ENCODE measurements at regions not wholly inside any gene's neighbourhood (a gene's known extent, or its start where the extent isn't known, plus 50 kb on each side); places are given as distances from the start of the nearest gene placed in this dataset.

GRCh38 chr2:118250463-118250862 is 162.2 kb downstream of the INSIG2 start:
- H3F3A ChIP-seq (ENCODE audit: insufficient read depth, low read length, poor library complexity, severe bottlenecking), result no peaks in the 10 kb centered on the region
- no peak overlapping the region for H3K4me2 ChIP-seq (ENCODE audit: low read length)
- H3K27me3 ChIP-seq (ENCODE audit: insufficient read depth, low read depth, low read length), result no peaks in the 10 kb centered on the region
- no peak overlapping the region for H3K4me3 ChIP-seq (ENCODE audit: low read length)
- no peak overlapping the region for H2AFZ ChIP-seq (ENCODE audit: low read depth, low read length)
- TF ChIP-seq CTCF (IDR thresholded peaks at IDR 0.05; ENCODE audit: poor library complexity, severe bottlenecking) (no peak), RAD21 (conservative IDR thresholded peaks at IDR 0.05) (no peak), EP300 (conservative IDR thresholded peaks at IDR 0.05; ENCODE audit: poor library complexity, severe bottlenecking) (no peak), POLR2AphosphoS5 (IDR thresholded peaks at IDR 0.05) (no peak), SMC3 (conservative IDR thresholded peaks at IDR 0.05; ENCODE audit: poor library complexity) (no peak), TAF1 (IDR thresholded peaks at IDR 0.05; ENCODE audit: low read depth) (no peak), MXI1 (conservative IDR thresholded peaks at IDR 0.05; ENCODE audit: poor library complexity, severe bottlenecking) (no peak), REST (IDR thresholded peaks at IDR 0.05; ENCODE audit: borderline replicate concordance) (no peak), EZH2 (IDR thresholded peaks at IDR 0.05; ENCODE audit: borderline replicate concordance, insufficient read depth, low read length, poor library complexity, severe bottlenecking) (no peak)
- no peaks in the 10 kb centered on the region for H3K9me2 ChIP-seq (ENCODE audit: insufficient read depth, low read length)
- no peaks in the 10 kb centered on the region for H3K36me3 ChIP-seq (ENCODE audit: insufficient read depth, low read length)
- H3K9me3 ChIP-seq (ENCODE audit: low read length), result no peaks in the 10 kb centered on the region
- H3K27ac ChIP-seq (ENCODE audit: low read length), result no peak overlapping the region
- H3K9ac ChIP-seq (ENCODE audit: low read length), result no peak overlapping the region
- H3K79me2 ChIP-seq (replicated peaks; ENCODE audit: insufficient read depth, low read length), result no peaks in the 10 kb centered on the region
- no peaks in the 10 kb centered on the region for H4K20me1 ChIP-seq (ENCODE audit: insufficient read depth)

GRCh38 chr2:118250001-118250400 is 161.7 kb downstream of the INSIG2 start:
- H3K9me3 ChIP-seq (ENCODE audit: low read length), result no peaks in the 10 kb centered on the region
- no peak overlapping the region for H3K27ac ChIP-seq (ENCODE audit: low read length)
- H3K36me3 ChIP-seq (ENCODE audit: insufficient read depth, low read length), result no peaks in the 10 kb centered on the region
- TF ChIP-seq EP300 (conservative IDR thresholded peaks at IDR 0.05; ENCODE audit: poor library complexity, severe bottlenecking) (no peak), TAF1 (IDR thresholded peaks at IDR 0.05; ENCODE audit: low read depth) (no peak), CTCF (IDR thresholded peaks at IDR 0.05; ENCODE audit: poor library complexity, severe bottlenecking) (no peak), EZH2 (IDR thresholded peaks at IDR 0.05; ENCODE audit: borderline replicate concordance, insufficient read depth, low read length, poor library complexity, severe bottlenecking) (no peak), SMC3 (conservative IDR thresholded peaks at IDR 0.05; ENCODE audit: poor library complexity) (no peak), REST (IDR thresholded peaks at IDR 0.05; ENCODE audit: borderline replicate concordance) (no peak), MXI1 (conservative IDR thresholded peaks at IDR 0.05; ENCODE audit: poor library complexity, severe bottlenecking) (no peak), RAD21 (conservative IDR thresholded peaks at IDR 0.05) (no peak), POLR2AphosphoS5 (IDR thresholded peaks at IDR 0.05) (no peak)
- H3K27me3 ChIP-seq (ENCODE audit: insufficient read depth, low read depth, low read length), result no peaks in the 10 kb centered on the region
- H3K79me2 ChIP-seq (replicated peaks; ENCODE audit: insufficient read depth, low read length), result no peaks in the 10 kb centered on the region
- no peak overlapping the region for H3K4me3 ChIP-seq (ENCODE audit: low read length)
- no peak overlapping the region for H3K9ac ChIP-seq (ENCODE audit: low read length)
- H3F3A ChIP-seq (ENCODE audit: insufficient read depth, low read length, poor library complexity, severe bottlenecking), result no peaks in the 10 kb centered on the region
- no peaks in the 10 kb centered on the region for H3K9me2 ChIP-seq (ENCODE audit: insufficient read depth, low read length)
- H3K4me2 ChIP-seq (ENCODE audit: low read length), result no peak overlapping the region
- H2AFZ ChIP-seq (ENCODE audit: low read depth, low read length), result no peak overlapping the region
- H4K20me1 ChIP-seq (ENCODE audit: insufficient read depth), result no peaks in the 10 kb centered on the region
